HG03159 (cell line): ENCODE measurements at regions not wholly inside any gene's neighbourhood (a gene's known extent, or its start where the extent isn't known, plus 50 kb on each side); places are given as distances from the start of the nearest gene placed in this dataset.

Experiments
- ATAC-seq: cut with Tn5 transposase; IDR thresholded peaks from one replicate; pipeline ENCODE4 v1.9.1; 2021; ENCODE audit warnings: mild to moderate bottlenecking, moderate library complexity; ENCODE audit not compliant: unreplicated experiment

- peak; percentile 88 for ATAC-seq
Measured at GRCh38 chr18:77650799-77651385, 401.2 kb downstream of the GALR1 start.

GRCh38 chr18:77651441-77651840, 401.8 kb downstream of the GALR1 start:
- ATAC-seq, result no peak

- no peak for ATAC-seq
Measured at GRCh38 chr18:77653792-77654191, 404.1 kb downstream of the GALR1 start.

GRCh38 chr18:77654302-77654701, 404.7 kb downstream of the GALR1 start:
- ATAC-seq, result no peak

- ATAC-seq, result no peak
Measured at GRCh38 chr18:77657651-77658298, 408.1 kb downstream of the GALR1 start.

GRCh38 chr18:77658299-77658662, 408.6 kb downstream of the GALR1 start:
- ATAC-seq, result no peak

GRCh38 chr18:77658751-77659448, 409.3 kb downstream of the GALR1 start:
- ATAC-seq, result no peak

GRCh38 chr18:77666613-77667012, 417.0 kb downstream of the GALR1 start:
- ATAC-seq, result no peak

- no peak for ATAC-seq
Measured at GRCh38 chr18:77668219-77668618, 418.6 kb downstream of the GALR1 start.

GRCh38 chr18:77669331-77669730, 419.7 kb downstream of the GALR1 start:
- ATAC-seq, result no peak

GRCh38 chr18:77671456-77672167, 422.0 kb downstream of the GALR1 start:
- ATAC-seq, result no peak

GRCh38 chr18:77676910-77677309, 427.3 kb downstream of the GALR1 start:
- ATAC-seq, result no peak

- ATAC-seq, result no peak
Measured at GRCh38 chr18:77677536-77677935, 427.9 kb downstream of the GALR1 start.

GRCh38 chr18:77679869-77680268, 430.2 kb downstream of the GALR1 start:
- no peak for ATAC-seq

GRCh38 chr18:77700051-77700450, 450.4 kb downstream of the GALR1 start:
- ATAC-seq, result no peak

- ATAC-seq, result no peak
Measured at GRCh38 chr18:77701977-77702376, 452.3 kb downstream of the GALR1 start.

- ATAC-seq, result no peak
Measured at GRCh38 chr18:77702686-77703085, 453.0 kb downstream of the GALR1 start.

- no peak for ATAC-seq
Measured at GRCh38 chr18:77705301-77705700, 455.7 kb downstream of the GALR1 start.

- ATAC-seq, result no peak
Measured at GRCh38 chr18:77708826-77709506, 459.3 kb downstream of the GALR1 start.

GRCh38 chr18:77711096-77711495, 461.4 kb downstream of the GALR1 start:
- no peak for ATAC-seq

- ATAC-seq, result no peak
Measured at GRCh38 chr18:77714716-77715115, 465.1 kb downstream of the GALR1 start.
